ENCODE measurements at regions not wholly inside any gene's neighbourhood (a gene's known extent, or its start where the extent isn't known, plus 50 kb on each side); places are given as distances from the start of the nearest gene placed in this dataset.
"Not testable (repeated sequence)": the region's sequence is repeated elsewhere in the genome, so short reads cannot be mapped to it uniquely, and the experiment has no call there.

DNA sequence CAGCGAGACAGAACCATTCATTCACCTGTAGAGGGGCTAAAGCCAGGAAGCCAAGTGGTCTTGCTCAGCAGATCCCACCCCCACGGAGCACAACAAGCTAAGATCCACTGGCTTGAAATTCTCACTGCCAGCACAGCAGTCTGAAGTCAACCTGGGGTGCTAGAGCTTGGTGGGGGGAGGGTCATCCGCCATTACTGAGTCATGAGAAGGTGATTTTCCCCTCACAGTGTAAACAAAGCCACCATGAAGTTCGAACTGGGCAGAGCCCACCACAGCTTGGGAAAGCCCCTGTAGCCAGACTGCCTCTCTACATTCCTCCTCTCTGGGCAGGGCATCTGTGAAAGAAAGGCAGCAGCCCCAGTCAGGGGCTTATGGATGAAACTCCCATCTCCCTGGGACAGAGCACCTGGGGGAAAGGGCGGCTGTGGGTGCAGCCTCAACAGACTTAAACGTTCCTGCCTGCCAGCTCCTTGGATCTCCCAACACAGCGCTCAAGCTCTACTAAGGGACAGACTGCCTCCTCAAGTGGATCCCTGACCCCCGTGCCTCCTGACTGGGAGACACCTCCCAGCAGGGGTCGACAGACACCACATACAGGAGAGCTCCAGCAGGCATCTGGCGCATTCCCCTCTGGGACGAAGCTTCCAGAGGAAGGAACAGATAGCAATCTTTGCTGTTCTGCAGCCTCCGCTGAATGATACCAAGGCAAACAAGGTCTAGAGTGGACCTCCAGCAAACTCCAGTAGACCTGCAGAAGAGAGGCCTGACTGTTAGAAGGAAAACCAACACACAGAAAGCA, 179.0 kb upstream of the KLF7 start:
- peak; percentile 39; the same call in 1 of the 2 replicates for TF ChIP-seq RAD21 (IDR thresholded peaks at IDR 0.05; ENCODE audit: low read depth)
- intact Hi-C loops (cut with micrococcal nuclease); H3K4me3 ChIP-seq (replicated peaks in 1 of 2; ENCODE audit: low read depth in 1 of 2, low read length in 2 of 2); BruUV-seq (replicated peaks); POLR2A ChIA-PET; H3K4me2 ChIP-seq (ENCODE audit: low read length); H2AFZ ChIP-seq (ENCODE audit: low read depth, low read length, poor library complexity, severe bottlenecking); H3K9me2 ChIP-seq (ENCODE audit: insufficient read depth); H3K27ac ChIP-seq (ENCODE audit: low read depth, low read length); H3K9me3 ChIP-seq (ENCODE audit: control insufficient read depth in 1 of 2, insufficient read depth in 1 of 2, low read depth in 1 of 2, low read length in 2 of 2); CTCF ChIA-PET; H3K4me1 ChIP-seq (ENCODE audit: control insufficient read depth in 1 of 2, insufficient read depth in 2 of 2, low read length in 2 of 2); H4K20me1 ChIP-seq (ENCODE audit: insufficient read depth); RAD21 ChIA-PET (ENCODE audit: low non-redundant PET in 1 of 2, low total read pairs in 2 of 2, uncharacterized antibody in 2 of 2, unreplicated experiment in 2 of 2); DNase-seq (ENCODE audit: low read depth, low spot score); H3K79me2 ChIP-seq (ENCODE audit: insufficient read depth, low read length); H3K9ac ChIP-seq (ENCODE audit: low read length); H3K27me3 ChIP-seq (ENCODE audit: insufficient read depth, low read length); H3K36me3 ChIP-seq (ENCODE audit: control insufficient read depth in 1 of 2, insufficient read depth in 2 of 2, low read length in 2 of 2); ATAC-seq: not testable (repeated sequence)

DNA sequence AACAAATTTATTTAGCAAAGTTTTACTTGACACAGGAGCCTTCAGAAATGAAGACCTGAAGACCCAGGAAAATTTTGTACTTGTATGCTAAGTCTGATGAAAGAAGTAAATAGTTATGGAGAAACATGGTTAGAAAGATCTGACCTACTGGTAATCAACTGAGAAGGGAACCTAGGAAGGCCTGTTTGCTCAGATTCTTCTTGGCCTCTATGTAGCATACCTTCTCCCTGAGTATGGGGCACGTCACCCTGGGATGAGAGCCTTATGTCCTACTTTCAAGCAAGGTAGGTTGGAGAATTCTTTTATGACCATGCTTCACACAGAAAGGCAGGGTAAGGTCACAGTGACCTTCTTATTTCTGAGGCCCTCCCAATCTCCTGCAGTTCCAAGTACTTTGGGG, 178.6 kb upstream of the CREB1 start:
- ChIA-PET POLR2A (no interaction called here), RAD21 (ENCODE audit: low non-redundant PET in 1 of 2, low total read pairs in 2 of 2, uncharacterized antibody in 2 of 2, unreplicated experiment in 2 of 2) (no interaction called here), CTCF (no interaction called here)
- Histone ChIP-seq H3K4me3 (replicated peaks in 1 of 2; ENCODE audit: low read depth in 1 of 2, low read length in 2 of 2) (no peak overlapping the region), H2AFZ (ENCODE audit: low read depth, low read length, poor library complexity, severe bottlenecking) (no peak overlapping the region), H3K4me2 (ENCODE audit: low read length) (no peak overlapping the region), H3K27ac (ENCODE audit: low read depth, low read length) (no peak overlapping the region), H3K9ac (ENCODE audit: low read length) (no peak overlapping the region), H3K36me3 (ENCODE audit: control insufficient read depth in 1 of 2, insufficient read depth in 2 of 2, low read length in 2 of 2) (no peaks in the 10 kb centered on the region), H3K9me3 (ENCODE audit: control insufficient read depth in 1 of 2, insufficient read depth in 1 of 2, low read depth in 1 of 2, low read length in 2 of 2) (no peaks in the 10 kb centered on the region), H3K27me3 (ENCODE audit: insufficient read depth, low read length) (no peaks in the 10 kb centered on the region), H4K20me1 (ENCODE audit: insufficient read depth) (no peaks in the 10 kb centered on the region), H3K79me2 (ENCODE audit: insufficient read depth, low read length) (no peaks in the 10 kb centered on the region), H3K9me2 (ENCODE audit: insufficient read depth) (no peaks in the 10 kb centered on the region), H3K4me1 (ENCODE audit: control insufficient read depth in 1 of 2, insufficient read depth in 2 of 2, low read length in 2 of 2) (peaks cover 0 to 4% of the 10 kb centered on the region in 2 experiments; a peak in 1 of 4 replicates)
- DNase-seq (ENCODE audit: low read depth, low spot score) (no peak), ATAC-seq (no peak)
- BruUV-seq (replicated peaks), result no TSS peak
- TF ChIP-seq TCF7L2 (IDR thresholded peaks at IDR 0.05; ENCODE audit: borderline replicate concordance, extremely low read depth, insufficient read depth, insufficient read length) (no peak), YY1 (IDR thresholded peaks at IDR 0.05; ENCODE audit: extremely low read depth, insufficient replicate concordance, low read depth, low read length) (no peak), CEBPB (IDR thresholded peaks at IDR 0.05; ENCODE audit: low read depth) (no peak), EZH2phosphoT487 (IDR thresholded peaks at IDR 0.05; ENCODE audit: borderline replicate concordance) (no peak), SP1 (IDR thresholded peaks at IDR 0.05; ENCODE audit: low read depth) (no peak), ZFX (IDR thresholded peaks at IDR 0.05) (no peak), JUND (IDR thresholded peaks at IDR 0.05) (no peak), SIN3A (IDR thresholded peaks at IDR 0.05; ENCODE audit: low read depth) (no peak), EGR1 (IDR thresholded peaks at IDR 0.05; ENCODE audit: low read depth) (no peak), EZH2 (IDR thresholded peaks at IDR 0.05) (no peak), FOSL1 (IDR thresholded peaks at IDR 0.05; ENCODE audit: low read depth) (no peak), SRF (IDR thresholded peaks at IDR 0.05; ENCODE audit: low read depth) (no peak)
- TF ChIP-seq, protein P1, sequence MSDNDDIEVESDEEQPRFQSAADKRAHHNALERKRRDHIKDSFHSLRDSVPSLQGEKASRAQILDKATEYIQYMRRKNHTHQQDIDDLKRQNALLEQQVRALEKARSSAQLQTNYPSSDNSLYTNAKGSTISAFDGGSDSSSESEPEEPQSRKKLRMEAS (IDR thresholded peaks at IDR 0.05), result no peak
- TF ChIP-seq, protein P2, sequence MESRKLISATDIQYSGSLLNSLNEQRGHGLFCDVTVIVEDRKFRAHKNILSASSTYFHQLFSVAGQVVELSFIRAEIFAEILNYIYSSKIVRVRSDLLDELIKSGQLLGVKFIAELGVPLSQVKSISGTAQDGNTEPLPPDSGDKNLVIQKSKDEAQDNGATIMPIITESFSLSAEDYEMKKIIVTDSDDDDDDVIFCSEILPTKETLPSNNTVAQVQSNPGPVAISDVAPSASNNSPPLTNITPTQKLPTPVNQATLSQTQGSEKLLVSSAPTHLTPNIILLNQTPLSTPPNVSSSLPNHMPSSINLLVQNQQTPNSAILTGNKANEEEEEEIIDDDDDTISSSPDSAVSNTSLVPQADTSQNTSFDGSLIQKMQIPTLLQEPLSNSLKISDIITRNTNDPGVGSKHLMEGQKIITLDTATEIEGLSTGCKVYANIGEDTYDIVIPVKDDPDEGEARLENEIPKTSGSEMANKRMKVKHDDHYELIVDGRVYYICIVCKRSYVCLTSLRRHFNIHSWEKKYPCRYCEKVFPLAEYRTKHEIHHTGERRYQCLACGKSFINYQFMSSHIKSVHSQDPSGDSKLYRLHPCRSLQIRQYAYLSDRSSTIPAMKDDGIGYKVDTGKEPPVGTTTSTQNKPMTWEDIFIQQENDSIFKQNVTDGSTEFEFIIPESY (IDR thresholded peaks at IDR 0.05; ENCODE audit: extremely low read depth, insufficient replicate concordance, low read length), result no peak
- TF ChIP-seq, protein P3, sequence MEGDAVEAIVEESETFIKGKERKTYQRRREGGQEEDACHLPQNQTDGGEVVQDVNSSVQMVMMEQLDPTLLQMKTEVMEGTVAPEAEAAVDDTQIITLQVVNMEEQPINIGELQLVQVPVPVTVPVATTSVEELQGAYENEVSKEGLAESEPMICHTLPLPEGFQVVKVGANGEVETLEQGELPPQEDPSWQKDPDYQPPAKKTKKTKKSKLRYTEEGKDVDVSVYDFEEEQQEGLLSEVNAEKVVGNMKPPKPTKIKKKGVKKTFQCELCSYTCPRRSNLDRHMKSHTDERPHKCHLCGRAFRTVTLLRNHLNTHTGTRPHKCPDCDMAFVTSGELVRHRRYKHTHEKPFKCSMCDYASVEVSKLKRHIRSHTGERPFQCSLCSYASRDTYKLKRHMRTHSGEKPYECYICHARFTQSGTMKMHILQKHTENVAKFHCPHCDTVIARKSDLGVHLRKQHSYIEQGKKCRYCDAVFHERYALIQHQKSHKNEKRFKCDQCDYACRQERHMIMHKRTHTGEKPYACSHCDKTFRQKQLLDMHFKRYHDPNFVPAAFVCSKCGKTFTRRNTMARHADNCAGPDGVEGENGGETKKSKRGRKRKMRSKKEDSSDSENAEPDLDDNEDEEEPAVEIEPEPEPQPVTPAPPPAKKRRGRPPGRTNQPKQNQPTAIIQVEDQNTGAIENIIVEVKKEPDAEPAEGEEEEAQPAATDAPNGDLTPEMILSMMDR (IDR thresholded peaks at IDR 0.05 in 2 of 3, conservative IDR thresholded peaks at IDR 0.05 in 1 of 3; ENCODE audit: borderline replicate concordance in 1 of 3, insufficient read depth in 1 of 3, low read depth in 2 of 3, low read length in 2 of 3), result no peak
- intact Hi-C loops (cut with micrococcal nuclease), result no loop called here
